HL-60/S4 (cell line): ENCODE measurements at regions not wholly inside any gene's neighbourhood (a gene's known extent, or its start where the extent isn't known, plus 50 kb on each side); places are given as distances from the start of the nearest gene placed in this dataset.

ENCODE experiments used
- in situ Hi-C: fragments of 300-500 bp; cut with MboI; formaldehyde crosslinking; loops from 2 replicates; pipeline ENCODE4 v1.14.3; 2022; ENCODE audit warnings: low sequenced_read_pairs

GRCh38 chr15:95503107-95503506 lies 827.4 kb upstream of the NR2F2 start:
- in situ Hi-C loops = no loop called here

- in situ Hi-C loops = no loop called here
Measured at GRCh38 chr15:95503640-95504225, 826.8 kb upstream of the NR2F2 start.

- in situ Hi-C loops = no loop called here
Measured at GRCh38 chr15:95511671-95512070, 818.8 kb upstream of the NR2F2 start.

GRCh38 chr15:95512906-95513305 lies 817.6 kb upstream of the NR2F2 start:
- in situ Hi-C loops = no loop called here

- in situ Hi-C loops = no loop called here
Measured at GRCh38 chr15:95519887-95520286, 810.6 kb upstream of the NR2F2 start.

- in situ Hi-C loops = no loop called here
Measured at GRCh38 chr15:95520511-95520910, 810.0 kb upstream of the NR2F2 start.

GRCh38 chr15:95520922-95521321 lies 809.6 kb upstream of the NR2F2 start:
- in situ Hi-C loops = no loop called here

GRCh38 chr15:95522533-95522932 lies 808.0 kb upstream of the NR2F2 start:
- in situ Hi-C loops = no loop called here

- in situ Hi-C loops = no loop called here
Measured at GRCh38 chr15:95528920-95529319, 801.6 kb upstream of the NR2F2 start.

GRCh38 chr15:95536638-95537037 lies 793.9 kb upstream of the NR2F2 start:
- in situ Hi-C loops = no loop called here

- in situ Hi-C loops = no loop called here
Measured at GRCh38 chr15:95538693-95539092, 791.8 kb upstream of the NR2F2 start.

GRCh38 chr15:95541301-95541700 lies 789.2 kb upstream of the NR2F2 start:
- in situ Hi-C loops = no loop called here

GRCh38 chr15:95549168-95549738 lies 781.2 kb upstream of the NR2F2 start:
- in situ Hi-C loops = no loop called here

- in situ Hi-C loops = no loop called here
Measured at GRCh38 chr15:95550702-95551101, 779.8 kb upstream of the NR2F2 start.

GRCh38 chr15:95556225-95556624 lies 774.3 kb upstream of the NR2F2 start:
- in situ Hi-C loops = no loop called here

- in situ Hi-C loops = no loop called here
Measured at GRCh38 chr15:95556866-95557225, 773.7 kb upstream of the NR2F2 start.

- in situ Hi-C loops = no loop called here
Measured at GRCh38 chr15:95557226-95558046, 773.1 kb upstream of the NR2F2 start.

GRCh38 chr15:95558131-95558530 lies 772.4 kb upstream of the NR2F2 start:
- in situ Hi-C loops = no loop called here

- in situ Hi-C loops = no loop called here
Measured at GRCh38 chr15:95558916-95559315, 771.6 kb upstream of the NR2F2 start.

- in situ Hi-C loops = no loop called here
Measured at GRCh38 chr15:95559875-95560394, 770.6 kb upstream of the NR2F2 start.

GRCh38 chr15:95561463-95561862 lies 769.0 kb upstream of the NR2F2 start:
- in situ Hi-C loops = no loop called here

- in situ Hi-C loops = no loop called here
Measured at GRCh38 chr15:95563634-95564033, 766.9 kb upstream of the NR2F2 start.
